Omental fat pad (tissue), 3 donors: ENCODE measurements at regions not wholly inside any gene's neighbourhood (a gene's known extent, or its start where the extent isn't known, plus 50 kb on each side); places are given as distances from the start of the nearest gene placed in this dataset.
"Not testable (repeated sequence)": the region's sequence is repeated elsewhere in the genome, so short reads cannot be mapped to it uniquely, and the experiment has no call there.

ENCODE experiments used
- ATAC-seq: fragments of 150-250 bp; one replicate; pipeline ENCODE4 v1.9.1; 2016; ENCODE audit warnings: mild to moderate bottlenecking, moderate library complexity; ENCODE audit not compliant: low FRiP score
- DNase-seq: peaks from one replicate; pipeline ENCODE4 v3.0.0-alpha.2; 2019; ENCODE audit warnings: low spot score
- CTCF ChIP-seq, 3 donors: fragments of 450-650 bp; IDR thresholded peaks; one replicate each; pipeline ENCODE4 v1.5.1; 2016 to 2017; ENCODE audit warnings: antibody characterized with exemption in 3 of 3, mild to moderate bottlenecking in 3 of 3, moderate library complexity in 2 of 3

- ATAC-seq (no peak), DNase-seq (no peak)
- TF ChIP-seq CTCF (IDR thresholded peaks at IDR 0.05), result no peak
Measured at GRCh38 chrX:7378406-7378805, 230.5 kb upstream of the PUDP start.

GRCh38 chrX:7372825-7373525, 225.0 kb upstream of the PUDP start:
- ATAC-seq (no peak), DNase-seq (no peak)
- no peak for TF ChIP-seq CTCF (IDR thresholded peaks at IDR 0.05)

GRCh38 chrX:7362111-7362510, 214.2 kb upstream of the PUDP start:
- no peak for TF ChIP-seq CTCF (IDR thresholded peaks at IDR 0.05)
- no peak for DNase-seq
- ATAC-seq, result no peak

- no peak for TF ChIP-seq CTCF (IDR thresholded peaks at IDR 0.05)
- ATAC-seq (no peak), DNase-seq (no peak)
Measured at GRCh38 chrX:7351926-7352325, 204.0 kb upstream of the PUDP start.

- DNase-seq, result no peak
- no peak for TF ChIP-seq CTCF (IDR thresholded peaks at IDR 0.05)
- ATAC-seq, result no peak
Measured at GRCh38 chrX:7347465-7347864, 199.5 kb upstream of the PUDP start.

GRCh38 chrX:7346021-7346420, 198.1 kb upstream of the PUDP start:
- DNase-seq (no peak), ATAC-seq (no peak)
- no peak for TF ChIP-seq CTCF (IDR thresholded peaks at IDR 0.05)

GRCh38 chrX:7343181-7343580, 195.2 kb upstream of the PUDP start:
- TF ChIP-seq CTCF (IDR thresholded peaks at IDR 0.05), result no peak
- DNase-seq (no peak), ATAC-seq (no peak)

- not testable (repeated sequence) for DNase-seq, ATAC-seq
Measured at GRCh38 chrX:7335816-7336362, 187.9 kb upstream of the PUDP start.
